HCT116 (cell line): ENCODE measurements at regions not wholly inside any gene's neighbourhood (a gene's known extent, or its start where the extent isn't known, plus 50 kb on each side); places are given as distances from the start of the nearest gene placed in this dataset.

ENCODE experiments used
- ATAC-seq: fragments of 200-7000 bp; cut with Tn5 transposase; 2 replicates; pipeline ENCODE4 v1.9.1; 2020; ENCODE audit warnings: mild to moderate bottlenecking, moderate library complexity
- BruUV-seq: library from RNA; stranded (reverse); fragments of 400-500 nt; replicated peaks from 2 replicates; lab custom pipeline; 2021; lab: Mats Ljungman, UMichigan
- CTCF ChIA-PET: fragments of 300-600 bp; sonication (Branson Sonifier 250); formaldehyde crosslinking; loops from one replicate; lab custom pipeline; 2021; ENCODE audit warnings: antibody characterized with exemption; lab: Charles Lee
- POLR2A ChIA-PET: fragments of 300-600, 350-600 bp; sonication (Branson Sonifier 250); formaldehyde crosslinking; loops from one replicate; lab custom pipeline; 2021; ENCODE audit warnings: antibody characterized with exemption; lab: Charles Lee
- RAD21 ChIA-PET, 2 experiments: fragments of 300-600 bp; sonication (Branson Sonifier 250); formaldehyde crosslinking; loops; one replicate each; lab custom pipeline; 2023; ENCODE audit warnings: low total read pairs in 2 of 2; ENCODE audit not compliant: uncharacterized antibody in 2 of 2, unreplicated experiment in 2 of 2, low non-redundant PET in 1 of 2; lab: Charles Lee
- DNase-seq: peaks from one replicate; pipeline ENCODE4 v3.0.0-alpha.2; 2010; ENCODE audit warnings: low read depth, low spot score
- H2AFZ ChIP-seq: fragments of 200-600 bp; shearing (Covaris generic), sonication (generic); 2 replicates; pipeline ENCODE4 v1.6.1; 2017; ENCODE audit warnings: low read depth, mixed run types, mixed read lengths, antibody characterized with exemption, low read length; ENCODE audit not compliant: poor library complexity, severe bottlenecking
- H3K27ac ChIP-seq: 2 replicates; pipeline ENCODE4 v1.5.1; 2012; ENCODE audit warnings: low read depth, low read length
- H3K27me3 ChIP-seq: fragments of 200-600 bp; sonication (generic); 2 replicates; pipeline ENCODE4 v1.6.1; 2016; ENCODE audit warnings: mixed run types, low read length, mixed read lengths; ENCODE audit not compliant: insufficient read depth
- H3K36me3 ChIP-seq, 2 experiments: fragments of 200-500 bp in 1 of 2; fragments of 200-600 bp in 1 of 2; sonication (Bioruptor generic) in 1 of 2; sonication (generic) in 1 of 2; 2 replicates each; pipeline versions ENCODE4 v1.5.1 to v1.6.1; 2014 to 2016; ENCODE audit warnings: low read length in 2 of 2, inconsistent platforms in 1 of 2, mixed read lengths in 1 of 2, mixed run types in 1 of 2; ENCODE audit not compliant: insufficient read depth in 2 of 2, control insufficient read depth in 1 of 2
- H3K4me1 ChIP-seq, 2 experiments: fragments of 200-600 bp in 1 of 2; sonication (generic) in 1 of 2; 2 replicates each; pipeline versions ENCODE4 v1.5.1 to v1.6.1; 2012 to 2017; ENCODE audit warnings: low read length in 2 of 2, inconsistent platforms in 1 of 2, mild to moderate bottlenecking in 1 of 2, mixed read lengths in 1 of 2, mixed run types in 1 of 2, moderate library complexity in 1 of 2; ENCODE audit not compliant: insufficient read depth in 2 of 2, control insufficient read depth in 1 of 2
- H3K4me2 ChIP-seq: fragments of 200-600 bp; sonication (generic); 2 replicates; pipeline ENCODE4 v1.6.1; 2017; ENCODE audit warnings: mixed run types, low read length, mixed read lengths
- H3K4me3 ChIP-seq, 2 experiments: fragments of 200-600 bp in 1 of 2; sonication (generic) in 1 of 2; replicated peaks in 1 of 2; 2 replicates each; pipeline ENCODE4 v1.5.1; 2011 to 2016; ENCODE audit warnings: low read length in 2 of 2, control low read depth in 1 of 2, low read depth in 1 of 2, mild to moderate bottlenecking in 1 of 2, mixed read lengths in 1 of 2, mixed run types in 1 of 2
- H3K79me2 ChIP-seq: fragments of 200-600 bp; sonication (generic); 2 replicates; pipeline ENCODE4 v1.6.1; 2017; ENCODE audit warnings: mild to moderate bottlenecking, mixed run types, low read length, moderate library complexity, mixed read lengths; ENCODE audit not compliant: insufficient read depth
- H3K9ac ChIP-seq: fragments of 200-600 bp; sonication (generic); 2 replicates; pipeline ENCODE4 v1.6.1; 2016; ENCODE audit warnings: low read length, mixed read lengths
- H3K9me2 ChIP-seq: fragments of 200-600 bp; sonication (generic), shearing (Covaris generic); 2 replicates; pipeline ENCODE4 v1.6.1; 2017; ENCODE audit warnings: mixed run types, mild to moderate bottlenecking, moderate library complexity; ENCODE audit not compliant: insufficient read depth
- H3K9me3 ChIP-seq, 2 experiments: fragments of 200-500 bp in 1 of 2; fragments of 200-600 bp in 1 of 2; sonication (Bioruptor generic) in 1 of 2; sonication (generic) in 1 of 2; 2 replicates each; pipeline ENCODE4 v1.6.1; 2014 to 2017; ENCODE audit warnings: low read length in 2 of 2, mixed read lengths in 2 of 2, inconsistent platforms in 1 of 2, low read depth in 1 of 2, mild to moderate bottlenecking in 1 of 2, mixed run types in 1 of 2, moderate library complexity in 1 of 2; ENCODE audit not compliant: control insufficient read depth in 1 of 2, insufficient read depth in 1 of 2
- H4K20me1 ChIP-seq: fragments of 200-600 bp; sonication (generic), shearing (Covaris generic); 2 replicates; pipeline ENCODE4 v1.6.1; 2017; ENCODE audit warnings: mixed run types, mild to moderate bottlenecking, moderate library complexity; ENCODE audit not compliant: insufficient read depth
- ATF3 ChIP-seq: IDR thresholded peaks from 2 replicates; pipeline ENCODE4 v1.6.1; 2012
- EZH2 ChIP-seq: fragments of 200-600 bp; sonication (generic); IDR thresholded peaks from 2 replicates; pipeline ENCODE4 v1.6.1; 2017; ENCODE audit warnings: antibody characterized with exemption, mixed run types
- FOSL1 ChIP-seq: IDR thresholded peaks from 2 replicates; pipeline ENCODE4 v1.6.1; 2012; ENCODE audit warnings: low read depth
- MAX ChIP-seq: IDR thresholded peaks from 2 replicates; pipeline ENCODE4 v1.6.1; 2012
- SRF ChIP-seq: IDR thresholded peaks from 2 replicates; pipeline ENCODE4 v1.6.1; 2012; ENCODE audit warnings: low read depth
- ZBTB33 ChIP-seq: IDR thresholded peaks from 2 replicates; pipeline ENCODE4 v1.6.1; 2011; ENCODE audit warnings: mild to moderate bottlenecking, low read length, moderate library complexity; ENCODE audit not compliant: insufficient replicate concordance; ENCODE audit errors: extremely low read depth
- ZFX ChIP-seq: fragments of 450-650 bp; IDR thresholded peaks from 2 replicates; pipeline ENCODE4 v1.6.1; 2017
- ZNF274 ChIP-seq: fragments of 200-500 bp; sonication (Bioruptor generic); IDR thresholded peaks from 2 replicates; pipeline ENCODE4 v1.6.1; 2014; ENCODE audit warnings: mild to moderate bottlenecking, low read depth, low read length, inconsistent platforms
- intact Hi-C: fragments of 100-400 bp; cut with micrococcal nuclease; formaldehyde crosslinking; loops from 2 replicates; pipeline ENCODE4 v1.10.0; 2022

GRCh38 chr5:58362135-58362534 is 97.8 kb downstream of the PLK2 start (continued):
- TF ChIP-seq SRF (no peak), FOSL1 (no peak), EZH2 (no peak), MAX (no peak), ZFX (no peak), ATF3 (no peak)

- Histone ChIP-seq H3K36me3 (no peaks in the 10 kb centered on the region), H3K27ac (no peak overlapping the region), H4K20me1 (no peaks in the 10 kb centered on the region), H3K4me3 (no peak overlapping the region), H3K4me1 (no peaks in the 10 kb centered on the region), H3K9me3 (no peaks in the 10 kb centered on the region), H3K4me2 (no peak overlapping the region), H3K9me2 (no peaks in the 10 kb centered on the region), H3K79me2 (no peaks in the 10 kb centered on the region), H3K9ac (no peak overlapping the region), H3K27me3 (no peaks in the 10 kb centered on the region), H2AFZ (no peak overlapping the region)
- CTCF ChIA-PET: no interaction called here
- TF ChIP-seq ZBTB33 (no peak), ZNF274 (no peak)
- RAD21 ChIA-PET: no interaction called here
- DNase-seq (no peak), ATAC-seq (no peak)
- BruUV-seq: no TSS peak
- POLR2A ChIA-PET: no interaction called here
- intact Hi-C loops: no loop called here
Observed at GRCh38 chr5:58360794-58361193, 99.1 kb downstream of the PLK2 start.
